ENCODE measurements at regions not wholly inside any gene's neighbourhood (a gene's known extent, or its start where the extent isn't known, plus 50 kb on each side); places are given as distances from the start of the nearest gene placed in this dataset.
"Not testable (repeated sequence)": the region's sequence is repeated elsewhere in the genome, so short reads cannot be mapped to it uniquely, and the experiment has no call there.

GRCh38 chr1:168490306-168490705 lies 53.5 kb downstream of the XCL2 start:
- POLR2A ChIA-PET (ENCODE audit: low non-redundant PET) = no interaction called here
- Histone ChIP-seq H3K27ac (ENCODE audit: low read depth, low read length, poor library complexity, severe bottlenecking) (no peak overlapping the region), H3K27me3 (replicated peaks; ENCODE audit: insufficient read depth, low read depth, low read length, poor library complexity) (no peaks in the 10 kb centered on the region), H3K36me3 (ENCODE audit: insufficient read depth, low read length, poor library complexity, severe bottlenecking) (no peaks in the 10 kb centered on the region), H3K4me3 (ENCODE audit: low read depth, low read length, poor library complexity, severe bottlenecking) (no peak overlapping the region), H3K9me3 (ENCODE audit: low read depth, low read length, poor library complexity, severe bottlenecking) (no peaks in the 10 kb centered on the region), H3K4me1 (ENCODE audit: insufficient read depth, low read length, poor library complexity, severe bottlenecking) (no peaks in the 10 kb centered on the region)
- TF ChIP-seq CTCF (conservative IDR thresholded peaks at IDR 0.05; ENCODE audit: low read depth, low read length) (no peak), EZH2 (IDR thresholded peaks at IDR 0.05; ENCODE audit: borderline replicate concordance, low read depth, low read length, poor library complexity, severe bottlenecking) (no peak)
- no peak for DNase-seq (ENCODE audit: low spot score)
- CTCF ChIA-PET = no interaction called here
- BruUV-seq (replicated peaks) = no TSS peak
- intact Hi-C loops (cut with micrococcal nuclease; ENCODE audit: unreplicated experiment) = no loop called here

- Histone ChIP-seq H3K27ac (ENCODE audit: low read depth, low read length, poor library complexity, severe bottlenecking) (no peak overlapping the region), H3K36me3 (ENCODE audit: insufficient read depth, low read length, poor library complexity, severe bottlenecking) (no peaks in the 10 kb centered on the region), H3K27me3 (replicated peaks; ENCODE audit: insufficient read depth, low read depth, low read length, poor library complexity) (no peaks in the 10 kb centered on the region), H3K9me3 (ENCODE audit: low read depth, low read length, poor library complexity, severe bottlenecking) (no peaks in the 10 kb centered on the region), H3K4me1 (ENCODE audit: insufficient read depth, low read length, poor library complexity, severe bottlenecking) (no peaks in the 10 kb centered on the region), H3K4me3 (ENCODE audit: low read depth, low read length, poor library complexity, severe bottlenecking) (no peak overlapping the region)
- DNase-seq (ENCODE audit: low spot score) = no peak
- POLR2A ChIA-PET (ENCODE audit: low non-redundant PET) = no interaction called here
- no TSS peak for BruUV-seq (replicated peaks)
- CTCF ChIA-PET = no interaction called here
- TF ChIP-seq CTCF (conservative IDR thresholded peaks at IDR 0.05; ENCODE audit: low read depth, low read length) (no peak), EZH2 (IDR thresholded peaks at IDR 0.05; ENCODE audit: borderline replicate concordance, low read depth, low read length, poor library complexity, severe bottlenecking) (no peak)
- intact Hi-C loops (cut with micrococcal nuclease; ENCODE audit: unreplicated experiment) = no loop called here
These were observed 55.7 kb downstream of the XCL2 start for GRCh38 chr1:168488138-168488537.

GRCh38 chr1:168486820-168487219 lies 57.0 kb downstream of the XCL2 start:
- POLR2A ChIA-PET (ENCODE audit: low non-redundant PET); intact Hi-C loops (cut with micrococcal nuclease; ENCODE audit: unreplicated experiment); H3K4me1 ChIP-seq (ENCODE audit: insufficient read depth, low read length, poor library complexity, severe bottlenecking); DNase-seq (ENCODE audit: low spot score); H3K4me3 ChIP-seq (ENCODE audit: low read depth, low read length, poor library complexity, severe bottlenecking); H3K9me3 ChIP-seq (ENCODE audit: low read depth, low read length, poor library complexity, severe bottlenecking); H3K27me3 ChIP-seq (replicated peaks; ENCODE audit: insufficient read depth, low read depth, low read length, poor library complexity); BruUV-seq (replicated peaks); H3K36me3 ChIP-seq (ENCODE audit: insufficient read depth, low read length, poor library complexity, severe bottlenecking); H3K27ac ChIP-seq (ENCODE audit: low read depth, low read length, poor library complexity, severe bottlenecking); CTCF ChIA-PET: not testable (repeated sequence)

- intact Hi-C loops (cut with micrococcal nuclease; ENCODE audit: unreplicated experiment) = no loop called here
- Histone ChIP-seq H3K9me3 (ENCODE audit: low read depth, low read length, poor library complexity, severe bottlenecking) (no peaks in the 10 kb centered on the region), H3K36me3 (ENCODE audit: insufficient read depth, low read length, poor library complexity, severe bottlenecking) (no peaks in the 10 kb centered on the region), H3K27ac (ENCODE audit: low read depth, low read length, poor library complexity, severe bottlenecking) (no peak overlapping the region), H3K4me1 (ENCODE audit: insufficient read depth, low read length, poor library complexity, severe bottlenecking) (peaks cover 7% of the 10 kb centered on the region), H3K27me3 (replicated peaks; ENCODE audit: insufficient read depth, low read depth, low read length, poor library complexity) (no peaks in the 10 kb centered on the region), H3K4me3 (ENCODE audit: low read depth, low read length, poor library complexity, severe bottlenecking) (no peak overlapping the region)
- no peak for TF ChIP-seq CTCF (conservative IDR thresholded peaks at IDR 0.05; ENCODE audit: low read depth, low read length)
- no peak for TF ChIP-seq EZH2 (IDR thresholded peaks at IDR 0.05; ENCODE audit: borderline replicate concordance, low read depth, low read length, poor library complexity, severe bottlenecking)
- POLR2A ChIA-PET (ENCODE audit: low non-redundant PET) = no interaction called here
- CTCF ChIA-PET = no interaction called here
- no peak for DNase-seq (ENCODE audit: low spot score)
- BruUV-seq (replicated peaks) = no TSS peak
These were observed 58.7 kb downstream of the XCL2 start for GRCh38 chr1:168485048-168485447.

Measured in A673 (cell line).